ENCODE measurements at regions not wholly inside any gene's neighbourhood (a gene's known extent, or its start where the extent isn't known, plus 50 kb on each side); places are given as distances from the start of the nearest gene placed in this dataset.

GRCh38 chr2:128568106-128568505 is 249.4 kb upstream of the HS6ST1 start:
- TF ChIP-seq CTCF (IDR thresholded peaks at IDR 0.05; ENCODE audit: low read length): no peak
- no peak for TF ChIP-seq EZH2 (optimal IDR thresholded peaks at IDR 0.05; ENCODE audit: low read depth, low read length)
